HG03565 (cell line): ENCODE measurements at regions not wholly inside any gene's neighbourhood (a gene's known extent, or its start where the extent isn't known, plus 50 kb on each side); places are given as distances from the start of the nearest gene placed in this dataset.

Experiments
- ATAC-seq: cut with Tn5 transposase; IDR thresholded peaks from one replicate; pipeline ENCODE4 v1.9.1; 2021; ENCODE audit warnings: mild to moderate bottlenecking, moderate library complexity; ENCODE audit not compliant: unreplicated experiment

- no peak for ATAC-seq
Measured at GRCh38 chr1:56442290-56442877, 137.0 kb downstream of the PLPP3 start.

DNA sequence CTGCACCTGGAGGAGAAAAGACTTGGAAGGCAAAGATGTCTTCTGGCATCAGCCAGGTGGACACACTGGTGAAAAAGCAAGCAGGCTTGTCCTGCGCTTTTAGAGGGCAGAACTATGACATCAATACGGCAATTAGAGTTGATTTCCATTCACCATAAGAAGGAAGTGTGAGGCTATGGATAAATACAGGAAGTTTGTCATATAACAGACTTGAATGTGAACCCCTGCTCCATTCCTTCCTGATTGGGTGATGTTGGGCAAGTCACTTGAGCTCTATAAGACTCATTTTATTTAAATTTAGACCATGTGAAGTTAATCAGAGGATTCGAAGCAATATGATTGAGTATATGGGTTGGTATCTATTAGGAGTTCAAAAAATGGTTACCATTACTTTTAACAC, 137.8 kb downstream of the PLPP3 start:
- no peak for ATAC-seq

DNA sequence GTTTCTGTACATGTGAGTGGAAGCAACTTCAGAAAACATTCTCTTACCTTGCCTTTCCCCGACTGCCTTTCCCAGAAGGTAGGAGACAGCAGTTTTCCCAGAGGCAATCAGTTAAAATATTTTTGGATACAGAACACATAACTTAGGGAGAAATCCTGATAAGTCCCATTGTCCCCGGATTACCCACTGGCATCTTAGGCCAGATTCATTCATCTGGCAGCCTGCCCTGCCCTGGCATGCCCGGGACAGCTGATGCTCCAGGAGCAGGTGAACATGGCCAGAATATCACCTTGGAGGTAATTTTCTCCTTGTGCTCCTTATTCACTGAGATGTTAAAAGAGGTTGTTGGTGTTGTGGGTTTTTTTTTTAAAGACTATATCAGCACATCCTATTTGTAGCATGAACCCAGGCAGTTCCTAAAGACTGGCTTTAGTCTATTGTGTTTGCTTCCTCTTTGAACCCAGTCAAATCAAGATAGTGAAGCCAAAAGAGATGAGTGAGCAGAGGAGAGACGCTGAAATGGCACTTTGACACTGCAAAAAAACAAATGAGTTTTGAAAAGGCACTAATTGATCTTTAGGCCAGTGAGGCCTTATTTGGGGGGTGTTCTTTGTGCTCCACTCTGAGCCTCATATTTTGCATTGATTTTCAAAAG, 139.6 kb downstream of the PLPP3 start:
- ATAC-seq: no peak

GRCh38 chr1:56438901-56439551, 140.3 kb downstream of the PLPP3 start:
- no peak for ATAC-seq

DNA sequence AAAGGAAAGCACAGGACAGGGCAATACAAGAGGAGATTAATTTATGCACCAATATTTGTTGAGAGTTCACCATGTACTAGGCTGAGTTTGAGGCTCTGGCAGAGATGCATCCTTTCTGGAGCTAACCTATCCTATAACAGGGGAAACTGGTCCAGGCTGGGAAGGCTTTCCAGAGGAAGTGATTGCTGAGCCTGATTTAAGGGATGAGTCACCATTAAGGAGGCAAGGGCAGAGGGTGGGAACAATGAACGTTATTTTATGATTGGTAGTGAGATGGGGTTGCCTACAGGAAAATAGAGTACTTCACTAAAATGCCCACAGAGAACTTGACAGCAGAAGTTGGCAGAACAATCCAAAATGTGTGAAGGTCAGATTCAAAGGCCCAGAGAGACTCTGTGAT, 141.4 kb downstream of the PLPP3 start:
- no peak for ATAC-seq

GRCh38 chr1:56436912-56437417, 142.4 kb downstream of the PLPP3 start:
- no peak for ATAC-seq

DNA sequence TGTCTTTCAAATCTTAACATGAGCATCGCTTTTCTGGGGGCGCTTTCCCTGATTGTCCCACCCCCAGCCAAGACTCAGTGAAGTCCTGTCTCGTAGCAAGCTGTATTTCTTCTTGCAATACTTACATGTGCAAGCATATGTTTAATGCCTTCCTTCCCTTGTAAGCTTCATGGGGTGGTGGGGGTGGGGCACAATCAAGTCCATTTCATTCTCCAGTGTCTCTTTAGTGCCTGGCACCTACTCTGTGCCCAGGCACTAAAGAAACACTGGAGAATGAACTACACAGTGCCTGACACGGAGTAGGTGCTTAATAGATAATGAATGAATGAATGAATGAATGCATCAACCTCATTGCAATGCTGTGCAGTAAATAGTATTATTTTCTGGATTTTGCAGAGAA, 143.1 kb downstream of the PLPP3 start:
- ATAC-seq: no peak

DNA sequence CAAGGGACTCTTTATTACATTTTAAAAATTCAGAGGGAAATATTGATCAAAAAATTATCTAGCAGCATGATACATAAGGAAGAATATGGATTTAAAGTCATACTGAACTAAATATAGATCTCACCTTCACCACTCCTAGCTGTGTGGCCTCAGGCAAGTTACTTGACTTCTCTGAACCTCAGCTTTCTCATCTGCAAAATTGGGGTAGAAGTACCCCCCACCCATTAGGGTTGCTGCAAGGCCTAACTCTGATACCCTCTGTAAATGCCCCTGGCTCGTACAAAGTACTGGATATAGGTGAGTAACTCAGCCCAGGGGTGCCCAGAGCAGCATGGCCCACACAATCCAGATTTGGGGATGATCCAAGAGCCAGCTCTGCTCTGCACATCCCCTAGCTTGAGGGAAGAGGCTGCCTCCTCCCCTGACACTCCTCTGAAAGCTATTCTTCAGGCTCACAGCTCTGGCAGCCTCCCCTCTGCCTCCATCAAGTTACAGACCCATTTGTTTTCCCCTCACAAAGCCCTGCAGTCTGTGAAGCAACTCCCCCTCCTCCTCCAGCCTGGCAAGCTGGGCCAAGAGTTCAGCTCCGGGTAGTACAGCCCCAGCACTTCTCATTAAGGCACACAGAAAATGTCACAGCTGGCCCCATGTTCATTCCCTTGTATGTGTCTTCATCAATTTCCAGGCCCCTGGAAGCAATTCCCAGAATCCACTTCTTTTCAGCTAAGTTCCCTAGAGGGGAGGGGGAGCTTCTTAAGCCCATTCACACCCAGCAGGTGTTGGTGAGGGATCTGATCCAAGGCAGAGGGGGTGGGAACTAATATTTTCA, 143.7 kb downstream of the PLPP3 start:
- no peak for ATAC-seq

- ATAC-seq: no peak
Measured at GRCh38 chr1:56434740-56435139, 144.6 kb downstream of the PLPP3 start.

DNA sequence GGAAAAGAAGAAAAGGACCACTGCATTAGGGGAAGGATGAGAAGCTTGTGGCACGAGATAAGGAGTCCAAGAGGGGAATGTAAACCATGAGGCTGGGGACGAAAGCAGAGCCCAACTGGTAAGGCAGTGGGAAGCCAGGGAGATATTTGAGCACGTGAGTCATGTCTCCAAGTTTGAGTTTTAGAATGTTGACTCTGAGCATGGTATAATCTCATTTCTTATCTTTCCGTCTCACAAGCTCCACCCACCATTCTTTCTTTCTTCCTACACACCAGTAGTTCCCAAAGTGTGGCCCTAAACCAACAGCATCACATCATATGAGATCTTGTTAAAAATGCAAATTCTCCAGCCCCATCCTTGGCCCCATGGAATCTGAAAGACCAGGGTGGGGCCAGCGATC, 145.3 kb downstream of the PLPP3 start:
- ATAC-seq: no peak

DNA sequence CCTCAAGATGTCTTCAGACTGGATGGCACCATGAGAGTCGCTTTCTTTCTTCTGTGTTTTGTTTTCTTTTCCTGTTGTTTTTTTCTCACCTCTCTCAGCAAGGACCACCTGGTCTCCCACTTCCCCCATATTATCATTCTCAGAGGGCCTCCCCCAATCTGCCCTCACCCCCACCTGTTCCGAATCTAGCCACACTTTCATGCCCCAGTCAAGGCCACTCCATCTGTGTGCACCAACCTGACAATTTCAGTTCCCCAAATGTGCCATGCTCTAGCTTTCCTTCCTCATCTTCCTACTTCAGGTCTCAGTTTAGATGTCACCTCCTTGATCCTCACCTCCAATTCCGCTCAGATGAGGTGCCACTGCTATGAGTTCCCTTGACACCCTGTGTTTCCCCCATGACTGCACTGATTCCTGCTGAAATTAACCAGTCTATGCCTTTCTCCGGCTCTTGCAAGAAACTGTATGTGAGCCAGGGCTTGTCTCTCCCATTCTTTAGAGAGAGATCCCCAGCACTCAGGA, 146.2 kb downstream of the PLPP3 start:
- no peak for ATAC-seq

DNA sequence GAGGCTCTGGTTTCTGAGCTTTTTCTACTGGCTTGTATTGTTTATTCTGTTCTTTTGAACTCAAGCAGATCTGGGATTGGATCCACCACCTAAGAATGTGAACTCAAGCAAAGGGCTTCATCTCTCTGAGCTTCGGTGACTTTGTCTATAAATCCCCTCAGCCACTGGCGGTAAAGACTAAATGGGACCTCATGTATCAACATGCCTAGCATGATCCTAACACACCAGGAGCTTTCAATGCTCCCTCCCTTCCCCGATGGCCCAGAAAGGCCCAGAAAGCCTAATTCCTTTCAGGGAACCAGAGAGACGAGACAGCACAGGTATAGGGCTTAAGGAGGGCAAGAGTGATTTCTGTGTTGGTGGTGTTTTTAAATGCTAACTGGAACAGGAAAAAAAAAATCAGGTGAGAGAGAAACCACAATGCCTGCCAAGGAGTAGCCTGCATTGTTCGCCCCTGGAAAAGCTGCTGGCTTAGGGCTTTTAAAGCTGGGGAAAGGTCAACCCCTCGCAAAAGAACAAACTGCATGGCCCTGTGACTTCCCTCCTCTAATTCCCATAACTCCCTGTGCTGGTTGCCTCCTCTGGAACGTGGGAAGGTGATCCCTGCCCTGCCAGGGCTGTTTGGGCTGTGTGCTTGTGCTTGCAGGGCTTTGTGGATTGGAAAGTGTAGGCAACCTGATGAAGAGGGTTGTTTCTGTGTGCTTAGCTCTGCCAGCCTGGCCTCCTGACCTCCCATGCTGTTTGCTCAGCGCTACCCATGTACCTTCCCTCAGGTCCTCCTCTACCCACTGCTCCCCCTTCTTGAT, 147.0 kb downstream of the PLPP3 start:
- no peak for ATAC-seq

DNA sequence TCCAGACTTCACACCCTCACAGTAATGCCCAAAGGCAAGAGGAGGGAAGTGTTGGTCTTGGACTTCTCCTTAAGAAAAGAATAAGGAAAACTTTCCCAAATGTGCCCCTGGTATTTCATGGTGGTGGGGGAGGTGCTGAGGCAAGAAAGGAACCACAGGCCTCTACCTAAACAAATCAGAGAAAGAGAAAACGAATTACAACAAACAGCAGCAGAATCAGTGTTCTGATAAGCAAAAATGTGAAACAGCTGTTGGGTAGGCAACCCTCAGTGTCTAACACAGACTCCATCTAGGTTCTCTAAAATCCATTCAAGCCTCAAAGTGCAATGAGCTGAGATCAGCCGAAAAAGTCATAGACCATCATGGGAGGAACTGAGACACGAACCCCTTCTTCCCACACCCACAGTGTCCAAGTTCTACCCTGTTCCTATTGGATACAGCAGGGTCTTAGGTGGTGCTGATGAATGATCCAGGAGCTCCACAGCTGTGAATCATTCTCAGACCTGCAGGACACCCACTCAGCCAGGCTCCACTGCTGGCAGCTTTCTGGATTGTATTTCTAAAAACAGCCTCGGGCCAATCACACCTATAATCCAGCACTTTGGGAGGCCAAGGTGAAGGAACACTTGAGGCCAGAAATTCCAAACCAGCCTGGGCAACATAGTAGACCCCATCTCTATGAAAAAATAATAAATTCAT, 149.1 kb downstream of the PLPP3 start:
- no peak for ATAC-seq

DNA sequence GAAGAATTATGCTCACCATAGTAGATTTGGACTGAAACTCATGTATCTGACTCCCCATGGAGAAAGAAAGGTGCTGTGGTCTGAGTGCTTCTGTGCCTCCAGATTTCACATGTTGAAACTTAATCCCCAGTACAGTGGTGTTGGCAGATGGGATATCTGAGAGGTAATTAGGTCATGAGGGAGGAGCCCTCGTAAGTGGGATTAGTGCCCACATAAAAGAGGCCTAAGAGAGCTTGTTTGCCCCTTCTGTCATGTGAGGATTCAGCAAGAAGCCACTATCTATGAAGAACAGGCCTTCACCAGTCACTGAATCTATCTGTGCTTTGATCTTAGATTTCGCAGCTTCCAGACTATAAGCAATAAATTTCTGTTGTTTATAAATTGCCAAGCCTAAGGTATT, 150.1 kb downstream of the PLPP3 start:
- no peak for ATAC-seq

DNA sequence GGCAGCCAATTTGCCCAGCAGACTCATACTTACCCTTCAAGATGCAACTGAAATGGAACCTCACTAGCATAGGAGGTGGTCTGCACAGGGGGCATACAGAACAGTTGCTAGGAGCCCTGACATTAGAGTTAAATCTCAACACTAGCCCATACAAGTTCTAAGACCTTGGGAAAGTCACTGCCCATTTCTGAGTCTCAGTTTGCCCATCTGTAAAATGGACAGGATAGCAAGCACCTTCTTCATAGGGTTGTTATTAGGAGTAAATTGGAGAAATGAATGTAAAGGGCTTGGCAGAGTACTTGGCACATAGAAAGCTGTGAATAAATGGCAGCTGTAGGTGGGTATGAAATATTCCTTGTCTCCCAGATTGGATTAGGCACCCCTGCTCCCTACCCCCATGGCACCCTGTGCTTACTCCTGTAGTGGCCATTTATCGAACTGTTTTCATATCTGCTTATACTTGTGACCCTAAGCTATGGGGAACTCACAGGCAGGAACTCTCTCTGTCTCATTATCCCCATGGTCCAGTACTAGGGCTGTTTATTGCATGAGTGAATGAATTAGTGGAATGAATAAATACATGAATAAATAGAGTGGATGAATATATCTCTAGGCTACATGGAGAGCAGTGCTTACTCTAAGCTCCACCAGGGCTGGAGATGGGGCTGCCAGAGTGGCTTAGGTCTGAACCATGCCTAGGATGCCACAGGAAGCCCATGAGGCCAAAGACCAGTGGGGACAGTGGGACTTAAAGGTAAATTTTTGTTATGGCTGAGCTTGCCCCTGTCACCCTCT, 152.6 kb downstream of the PLPP3 start:
- no peak for ATAC-seq

DNA sequence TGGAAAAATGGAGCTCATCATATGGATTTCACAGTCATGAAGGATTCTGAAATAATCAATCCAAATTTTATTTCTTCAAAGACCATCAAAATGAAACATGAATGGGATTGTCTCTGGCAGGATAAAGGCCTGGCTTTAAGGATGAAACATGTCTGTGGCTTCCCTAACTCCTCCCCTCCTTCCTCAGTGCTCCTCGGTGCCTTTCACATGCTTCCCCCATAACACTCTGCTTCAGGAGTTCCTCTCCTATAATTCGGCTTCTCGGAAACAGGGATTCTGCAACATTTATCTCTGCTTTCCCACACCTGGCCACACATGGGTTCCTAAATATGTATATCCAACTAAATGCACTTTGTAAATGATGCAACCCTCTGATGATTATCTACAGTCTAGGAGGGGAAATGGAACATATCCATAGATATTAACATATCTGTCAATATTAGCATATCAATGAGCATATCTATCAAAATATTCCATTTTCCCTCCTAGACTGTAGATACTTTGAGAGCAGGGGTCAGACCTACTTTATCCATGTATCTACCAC, 153.8 kb downstream of the PLPP3 start:
- ATAC-seq: no peak

DNA sequence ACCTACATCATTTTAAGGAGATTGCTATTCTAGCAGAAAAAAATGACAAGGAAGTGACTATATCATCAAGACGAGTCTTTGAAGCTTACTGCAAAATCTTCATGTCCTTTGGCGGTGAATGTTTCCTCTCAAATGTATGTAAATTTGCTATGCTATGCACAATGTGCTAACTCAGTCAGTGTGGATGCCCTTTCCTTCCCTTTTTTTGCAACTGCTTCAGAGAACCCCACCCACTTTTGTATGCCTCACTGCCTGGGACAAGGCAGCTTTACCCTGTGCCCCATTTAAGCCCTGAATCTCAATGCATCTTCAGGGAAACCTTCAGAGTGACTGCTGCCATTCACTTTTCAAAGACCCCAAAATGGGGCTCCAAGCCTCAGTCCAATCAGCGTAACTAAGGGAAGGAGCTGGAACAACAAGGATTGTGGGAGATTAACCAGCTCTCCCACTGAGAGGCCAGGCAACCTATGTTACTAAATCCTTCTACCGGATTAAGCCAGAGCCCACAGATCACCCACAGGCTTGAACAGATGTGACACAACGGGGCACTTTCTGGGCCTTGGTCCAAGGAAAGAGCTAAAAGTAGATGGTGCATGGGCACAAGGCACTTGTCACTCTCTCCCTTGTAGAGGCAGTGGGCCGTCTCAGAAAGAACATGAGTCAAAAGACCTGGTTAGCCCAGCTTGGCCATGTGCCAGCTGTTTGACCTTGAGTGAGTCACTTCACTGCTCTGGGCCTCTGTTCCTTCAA, 154.4 kb downstream of the PLPP3 start:
- ATAC-seq: no peak

DNA sequence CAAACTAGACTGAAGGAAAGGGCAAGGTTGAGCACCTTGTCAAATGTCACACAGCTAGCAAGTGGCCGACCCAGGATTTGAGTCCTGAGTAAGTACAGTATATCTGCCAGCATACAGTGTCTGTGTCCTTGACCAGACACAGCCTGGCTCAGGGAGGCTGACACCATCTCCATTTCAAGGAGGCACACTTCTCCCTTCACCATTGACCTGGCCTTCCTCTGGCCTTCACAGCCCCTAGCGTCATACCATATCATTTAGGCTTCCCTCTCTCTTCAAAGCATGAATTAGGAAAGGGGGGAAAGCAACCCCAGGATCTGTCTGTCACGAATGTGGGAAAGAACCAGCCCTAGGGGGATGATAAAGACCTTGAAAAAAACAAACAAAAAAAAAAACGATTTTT, 155.6 kb downstream of the PLPP3 start:
- no peak for ATAC-seq
